Body of pancreas (tissue), 4 donors: ENCODE measurements at regions not wholly inside any gene's neighbourhood (a gene's known extent, or its start where the extent isn't known, plus 50 kb on each side); places are given as distances from the start of the nearest gene placed in this dataset.

Experiments used
- ATAC-seq: fragments of 150-250 bp; one replicate; pipeline ENCODE4 v1.9.1; 2016
- DNase-seq, 4 donors: peaks; one replicate each; pipeline ENCODE4 v3.0.0-alpha.2; 2019
- H3K27ac ChIP-seq, 4 donors: fragments of 200-600 bp; sonication (generic); 1 replicate in 3 of 4; 2 replicates in 1 of 4; pipeline versions ENCODE4 v1.5.1 to v1.6.1; 2016 to 2019; ENCODE audit warnings: mild to moderate bottlenecking in 1 of 4, mixed read lengths in 1 of 4, moderate library complexity in 1 of 4
- H3K27me3 ChIP-seq, 2 donors: fragments of 200-600 bp; sonication (generic); one replicate each; pipeline ENCODE4 v1.6.0; 2016; ENCODE audit warnings: mild to moderate bottlenecking in 1 of 2
- H3K36me3 ChIP-seq, 2 donors: fragments of 200-600 bp; sonication (generic); replicated peaks in 1 of 2; 2 replicates each; pipeline ENCODE4 v1.5.1; 2016; ENCODE audit warnings: low read depth in 2 of 2; ENCODE audit not compliant: insufficient read depth in 1 of 2
- H3K4me1 ChIP-seq: fragments of 200-600 bp; sonication (generic); one replicate; pipeline ENCODE4 v1.6.0; 2016
- H3K4me3 ChIP-seq, 2 donors: fragments of 200-600 bp; sonication (generic); 1 replicate in 1 of 2; 2 replicates in 1 of 2; pipeline ENCODE4 v1.5.1; 2016 to 2019
- H3K9me3 ChIP-seq, 3 donors: fragments of 200-600 bp; sonication (generic); 1 replicate in 2 of 3; 2 replicates in 1 of 3; pipeline ENCODE4 v1.5.1; 2016
- CTCF ChIP-seq, 7 experiments: fragments of 450-650 bp in 4 of 7; fragments of 200-600 bp in 3 of 7; sonication (generic) in 3 of 7; IDR thresholded peaks; one replicate each; pipeline ENCODE4 v1.5.1; 2016 to 2019; ENCODE audit warnings: antibody characterized with exemption in 7 of 7
- POLR2A ChIP-seq, 3 donors: fragments of 450-650 bp; IDR thresholded peaks; one replicate each; pipeline ENCODE4 v1.6.1; 2016; ENCODE audit warnings: antibody characterized with exemption in 3 of 3, mild to moderate bottlenecking in 2 of 3
- WGBS, 2 donors: methylation state at CpG; one replicate each; pipeline ENCODE4 v1.1.5; 2017; 5-methylcytosine and 5-hydroxymethylcytosine counted together
- intact Hi-C: fragments of 100-400 bp; cut with DNase I; formaldehyde crosslinking; loops from one replicate; pipeline ENCODE4 v1.15.1; 2023

- Histone ChIP-seq H3K27ac (no peak overlapping the region), H3K4me3 (no peak overlapping the region), H3K9me3 (no peaks in the 10 kb centered on the region), H3K36me3 (no peaks in the 10 kb centered on the region), H3K4me1 (no peaks in the 10 kb centered on the region), H3K27me3 (no peaks in the 10 kb centered on the region)
- intact Hi-C loops: no loop called here
- TF ChIP-seq CTCF (IDR thresholded peaks at IDR 0.05): no peak
- TF ChIP-seq POLR2A (IDR thresholded peaks at IDR 0.05): no peak
- no peak for DNase-seq
- no peak for ATAC-seq
- 72 to 88% methylated on average over 8 of the region's 8 CpGs for WGBS, 2 donors
Observed at GRCh38 chr10:124238367-124238766, 145.0 kb upstream of the CHST15 start.

GRCh38 chr10:124237282-124237961, 144.0 kb upstream of the CHST15 start:
- no peak for TF ChIP-seq POLR2A (IDR thresholded peaks at IDR 0.05)
- TF ChIP-seq CTCF (IDR thresholded peaks at IDR 0.05): no peak

GRCh38 chr10:124236816-124237215, 143.4 kb upstream of the CHST15 start:
- 73 to 80% methylated on average over 7 of the region's 7 CpGs for WGBS, 2 donors
- Histone ChIP-seq H3K27me3 (no peaks in the 10 kb centered on the region), H3K27ac (no peak overlapping the region), H3K36me3 (no peaks in the 10 kb centered on the region), H3K9me3 (no peaks in the 10 kb centered on the region), H3K4me1 (no peaks in the 10 kb centered on the region), H3K4me3 (no peak overlapping the region)
- DNase-seq (no peak), ATAC-seq (no peak)
- intact Hi-C loops: no loop called here
- TF ChIP-seq CTCF (IDR thresholded peaks at IDR 0.05) (no peak), POLR2A (IDR thresholded peaks at IDR 0.05) (no peak)

More at GRCh38 chr10:124237282-124237961, 144.0 kb upstream of the CHST15 start:
- ATAC-seq (no peak), DNase-seq (no peak)
- H3K27me3 ChIP-seq: no peaks in the 10 kb centered on the region
- no peaks in the 10 kb centered on the region for H3K36me3 ChIP-seq
- H3K4me1 ChIP-seq: no peaks in the 10 kb centered on the region
- WGBS, 2 donors: 68 to 75% methylated on average over 3 of the region's 3 CpGs
- intact Hi-C loops: no loop called here
- H3K4me3 ChIP-seq: no peak overlapping the region
- no peaks in the 10 kb centered on the region for H3K9me3 ChIP-seq
- H3K27ac ChIP-seq: no peak overlapping the region

- intact Hi-C loops: no loop called here
- no peaks in the 10 kb centered on the region for H3K4me1 ChIP-seq
- no peaks in the 10 kb centered on the region for H3K9me3 ChIP-seq
- no peaks in the 10 kb centered on the region for H3K36me3 ChIP-seq
- H3K27ac ChIP-seq: no peak overlapping the region
- TF ChIP-seq POLR2A (IDR thresholded peaks at IDR 0.05): no peak
- TF ChIP-seq CTCF (IDR thresholded peaks at IDR 0.05): no peak
- DNase-seq: no peak
- no peak overlapping the region for H3K4me3 ChIP-seq
- 79 to 82% methylated on average over 2 of the region's 2 CpGs for WGBS, 2 donors
- ATAC-seq: no peak
- no peaks in the 10 kb centered on the region for H3K27me3 ChIP-seq
Observed at GRCh38 chr10:124236136-124236535, 142.7 kb upstream of the CHST15 start.

GRCh38 chr10:124235232-124235631, 141.8 kb upstream of the CHST15 start:
- TF ChIP-seq CTCF (IDR thresholded peaks at IDR 0.05) (no peak), POLR2A (IDR thresholded peaks at IDR 0.05) (no peak)
- 88 to 89% methylated on average over 5 of the region's 5 CpGs for WGBS, 2 donors

More at GRCh38 chr10:124235232-124235631, 141.8 kb upstream of the CHST15 start:
- H3K27ac ChIP-seq: no peak overlapping the region
- intact Hi-C loops: no loop called here
- no peaks in the 10 kb centered on the region for H3K9me3 ChIP-seq
- no peaks in the 10 kb centered on the region for H3K27me3 ChIP-seq
- ATAC-seq: no peak
- no peak overlapping the region for H3K4me3 ChIP-seq
- H3K4me1 ChIP-seq: no peaks in the 10 kb centered on the region
- no peaks in the 10 kb centered on the region for H3K36me3 ChIP-seq
- no peak for DNase-seq
